ENCODE measurements at regions not wholly inside any gene's neighbourhood (a gene's known extent, or its start where the extent isn't known, plus 50 kb on each side); places are given as distances from the start of the nearest gene placed in this dataset.
A peak's percentile ranks its signal among the peaks of the same experiment; 100 is the strongest.

DNA sequence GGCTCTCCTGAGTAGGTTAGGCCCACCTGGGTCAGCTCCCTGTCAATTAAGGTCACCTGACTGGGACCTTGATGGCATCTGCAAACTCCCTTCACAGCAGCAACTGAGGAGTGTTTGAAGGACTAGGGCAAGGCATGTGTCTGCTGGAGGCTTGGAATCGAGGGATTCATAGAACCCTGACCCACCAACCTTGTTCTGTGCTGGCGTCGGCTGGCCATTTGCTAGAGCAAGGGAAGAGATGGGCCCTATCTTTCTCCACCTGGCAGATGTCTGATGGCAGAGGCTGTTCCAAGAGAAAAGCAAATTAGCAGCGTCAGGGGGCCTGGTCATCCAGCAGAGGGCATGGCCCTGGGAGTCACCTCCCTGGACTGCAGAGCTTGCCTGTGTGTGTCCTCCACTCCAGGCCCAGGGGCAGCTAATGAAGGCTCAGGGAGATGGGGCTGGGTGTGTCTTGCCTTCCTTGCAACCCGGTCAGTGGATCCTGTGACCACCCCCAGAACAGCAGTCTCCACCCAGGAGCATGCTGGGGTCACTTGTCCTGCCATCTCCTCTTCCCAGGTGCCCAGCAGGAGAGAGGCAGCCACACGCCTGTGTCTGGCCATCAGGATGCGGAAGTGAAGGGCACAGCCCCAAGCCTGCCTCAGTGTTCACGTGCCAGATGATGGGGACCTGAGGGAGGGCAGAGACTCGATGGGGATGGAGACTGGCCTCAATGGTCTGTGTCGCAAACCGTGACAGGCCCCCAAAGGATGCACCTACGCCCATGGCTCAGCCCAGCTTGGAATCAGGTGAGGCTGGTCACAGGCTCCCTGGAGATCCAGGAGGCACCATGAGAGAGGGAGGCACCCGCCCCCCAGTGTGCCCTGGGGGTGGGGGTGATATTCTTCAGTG lies 53.9 kb downstream of the BARX1 start:
- DNase-seq (ENCODE audit: low spot score) = peak; percentile 82

DNA sequence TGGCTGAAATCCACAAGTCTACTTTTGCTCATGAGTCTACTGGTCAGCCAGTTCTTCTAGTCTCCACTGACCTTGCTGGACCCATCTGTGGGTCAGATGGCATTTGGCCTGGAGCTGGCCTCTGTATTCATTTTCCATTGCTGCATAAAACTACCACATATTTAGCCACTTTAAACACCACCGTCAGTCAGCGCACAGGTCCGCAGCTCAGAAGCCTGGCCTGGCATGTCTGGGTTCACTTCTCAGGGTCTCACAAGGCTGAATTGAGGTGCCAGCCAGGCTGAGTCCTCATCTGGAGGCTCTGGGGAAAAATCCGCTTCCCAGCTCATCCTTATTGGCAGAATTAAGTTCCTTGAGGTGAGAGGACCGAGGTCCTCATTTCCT lies 54.7 kb downstream of the BARX1 start:
- no peak for DNase-seq (ENCODE audit: low spot score)

- DNase-seq (ENCODE audit: low spot score) = no peak
Measured at GRCh38 chr9:93899609-93900435, 55.3 kb downstream of the BARX1 start.

DNA sequence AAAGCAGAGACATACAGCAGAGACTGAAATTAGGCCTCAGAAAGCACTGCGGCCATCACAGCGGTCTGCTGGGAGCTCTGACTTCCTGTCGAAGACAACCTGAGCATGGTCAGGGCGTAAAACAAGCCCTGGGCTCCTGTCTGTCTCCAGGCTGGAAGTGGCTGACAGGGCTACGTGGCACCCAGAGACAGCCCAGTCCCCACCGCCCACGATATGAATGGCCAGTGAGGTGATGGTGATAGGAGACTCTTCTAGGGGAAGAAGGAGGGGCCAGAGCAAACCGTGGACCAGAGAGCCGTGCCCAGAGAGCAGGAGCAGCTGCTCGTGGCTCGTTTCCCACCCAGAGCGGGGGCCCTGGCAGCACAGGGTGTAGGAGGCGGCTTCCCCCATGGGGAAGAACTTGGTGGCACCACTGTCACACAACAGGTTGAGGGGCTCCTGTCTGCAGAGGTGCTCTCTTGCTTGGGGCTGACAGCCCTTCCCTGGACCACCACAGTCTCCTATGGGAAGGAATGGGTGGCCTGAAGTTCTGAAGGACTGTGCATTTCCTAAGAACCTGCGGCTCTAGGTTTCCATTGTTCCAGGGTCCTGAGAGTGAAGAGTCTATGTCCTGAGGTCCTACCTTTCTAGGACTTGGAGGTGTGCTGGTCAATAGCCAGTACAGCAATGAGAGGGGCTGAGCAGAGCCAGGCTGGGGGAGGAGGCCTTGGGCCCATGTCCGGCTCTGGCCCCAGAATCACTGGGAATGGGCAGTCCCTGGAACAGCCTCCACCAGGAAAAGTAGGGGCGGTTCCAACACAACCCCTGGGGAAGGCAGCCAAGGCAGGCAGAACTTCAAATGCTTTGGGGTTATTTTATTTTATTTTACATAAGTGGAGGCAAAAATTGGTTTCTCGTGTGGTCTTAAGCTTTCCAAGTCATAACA lies 56.4 kb downstream of the BARX1 start:
- no peak for DNase-seq (ENCODE audit: low spot score)

DNA sequence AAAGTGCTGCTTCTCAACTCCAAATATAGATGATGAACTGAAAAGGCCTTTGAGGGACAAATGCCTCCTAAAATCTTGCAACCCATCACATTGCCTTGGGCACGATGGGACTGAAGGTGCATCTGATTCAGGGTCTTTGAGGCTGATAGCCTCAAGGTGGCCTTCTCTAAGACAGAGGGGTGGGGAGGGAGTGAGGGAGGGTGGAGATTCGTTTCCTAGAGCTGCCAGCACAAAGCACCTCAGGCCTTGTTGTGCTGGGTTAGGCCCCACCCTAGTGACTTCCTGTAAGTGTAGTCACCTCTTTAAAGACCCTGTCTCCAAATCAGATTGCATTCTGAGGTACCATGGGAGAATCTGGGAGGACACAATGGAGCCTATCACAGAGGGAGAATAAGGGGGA lies 57.1 kb downstream of the BARX1 start:
- DNase-seq (ENCODE audit: low spot score) = no peak

GRCh38 chr9:93897075-93897970 lies 57.8 kb downstream of the BARX1 start:
- DNase-seq (ENCODE audit: low spot score) = no peak

DNA sequence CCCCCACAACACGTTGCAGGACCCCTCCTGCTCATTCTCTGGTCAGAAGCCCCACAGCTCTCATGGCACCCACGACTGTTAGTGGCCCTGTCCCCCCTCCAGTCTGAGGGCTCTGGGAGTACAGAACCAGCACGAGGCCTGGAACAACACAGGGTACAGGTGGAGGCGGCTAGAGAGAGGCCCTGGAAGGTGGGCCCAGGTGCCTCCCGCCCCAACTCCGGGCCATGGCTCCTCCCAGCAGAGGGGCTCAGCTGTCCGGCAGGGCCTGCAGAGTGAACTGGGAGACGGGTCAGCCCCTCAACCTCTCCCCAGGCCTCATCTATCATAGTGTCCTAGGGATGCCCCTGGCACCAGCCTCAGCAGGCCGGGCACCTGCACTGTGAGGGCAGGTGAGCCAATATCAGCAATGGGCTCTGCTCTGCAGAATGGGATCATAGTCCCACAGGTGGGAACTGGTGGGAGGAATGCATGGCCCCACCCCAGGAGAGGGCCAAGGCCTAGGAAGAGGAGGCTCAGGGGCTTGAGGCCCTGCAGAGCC lies 58.6 kb downstream of the BARX1 start:
- no peak for DNase-seq (ENCODE audit: low spot score)

DNA sequence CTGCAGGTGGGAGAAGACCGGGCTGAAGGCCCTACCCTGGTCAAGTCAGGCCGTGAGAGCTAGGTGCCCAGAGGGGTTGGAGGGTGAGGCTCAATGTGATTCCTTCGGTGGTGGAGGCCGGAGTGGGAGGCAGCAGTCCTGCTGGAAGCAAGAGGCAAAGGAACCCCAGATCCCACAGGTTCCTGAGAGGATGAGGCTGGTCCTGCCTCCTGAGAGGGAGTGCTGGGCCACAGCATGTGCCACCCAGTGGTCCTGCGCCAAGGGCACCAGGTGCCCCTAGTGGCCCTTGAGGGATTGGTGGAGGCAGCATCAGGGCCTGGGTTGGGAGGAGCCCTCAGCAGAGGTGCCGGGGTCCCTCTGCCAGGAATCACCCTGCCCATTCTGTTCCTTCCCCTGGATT lies 59.1 kb downstream of the BARX1 start:
- no peak for DNase-seq (ENCODE audit: low spot score)

GRCh38 chr9:93895535-93895934 lies 59.6 kb downstream of the BARX1 start:
- DNase-seq (ENCODE audit: low spot score) = no peak

- DNase-seq (ENCODE audit: low spot score) = no peak
Measured at GRCh38 chr9:93894691-93895079, 60.5 kb downstream of the BARX1 start.

DNA sequence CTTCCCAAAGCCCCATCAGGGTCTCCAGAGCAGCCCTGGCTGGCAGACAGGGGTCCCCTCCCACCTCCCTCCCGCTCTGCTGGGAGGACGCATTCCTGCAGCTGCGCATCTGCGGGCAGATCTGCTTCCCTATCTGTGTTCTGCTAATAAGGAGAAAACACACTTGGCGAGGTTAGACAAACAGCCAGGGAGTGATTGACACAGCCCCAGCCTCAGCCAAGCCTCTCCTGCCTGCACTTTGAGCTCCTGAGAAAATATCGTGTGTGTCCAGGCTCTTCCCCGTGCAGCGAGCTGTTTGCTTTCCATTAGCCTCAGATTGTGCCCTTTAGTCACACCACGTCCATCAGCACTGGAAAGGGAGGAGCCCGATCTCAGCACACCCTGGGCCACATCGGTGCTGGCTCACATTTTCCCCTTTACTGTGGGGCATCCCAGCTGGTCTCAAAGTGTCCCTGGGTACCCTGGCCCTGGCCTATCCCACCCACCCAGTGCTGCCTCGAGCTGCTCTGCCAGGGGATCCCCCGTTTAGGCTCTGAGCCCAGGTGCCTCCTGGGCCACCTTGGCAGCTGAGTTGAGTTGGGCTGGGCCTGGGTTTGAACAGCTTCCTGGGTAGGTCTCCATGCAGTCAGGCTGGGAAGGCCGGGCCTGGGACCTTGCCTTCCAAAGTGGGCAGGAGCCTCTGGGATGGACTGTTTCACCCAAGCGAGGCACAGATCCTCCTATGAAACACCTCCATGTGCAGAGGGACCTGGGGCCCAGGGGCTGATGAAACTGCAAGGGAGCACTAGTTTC lies 61.1 kb downstream of the BARX1 start:
- peak; percentile 79 for DNase-seq (ENCODE audit: low spot score)

DNA sequence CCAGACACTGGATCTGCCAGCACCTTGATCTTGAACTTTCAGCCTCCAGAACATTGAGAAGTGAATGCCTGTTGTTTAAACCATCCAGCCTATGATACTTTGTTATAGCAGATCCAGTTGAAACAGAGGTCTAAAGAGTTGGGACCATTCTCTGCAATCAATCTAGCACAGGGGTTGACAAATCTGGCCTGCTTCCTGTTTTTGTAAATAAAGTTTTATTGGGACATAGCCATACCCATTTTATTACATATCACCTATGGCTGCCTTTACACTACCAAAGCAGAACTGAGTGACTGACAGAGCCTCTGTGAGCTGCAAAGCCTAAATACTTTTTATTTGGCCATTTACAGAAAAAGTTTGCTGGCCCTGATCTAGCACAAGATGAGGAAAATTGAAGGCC lies 62.0 kb downstream of the BARX1 start:
- DNase-seq (ENCODE audit: low spot score) = no peak

DNA sequence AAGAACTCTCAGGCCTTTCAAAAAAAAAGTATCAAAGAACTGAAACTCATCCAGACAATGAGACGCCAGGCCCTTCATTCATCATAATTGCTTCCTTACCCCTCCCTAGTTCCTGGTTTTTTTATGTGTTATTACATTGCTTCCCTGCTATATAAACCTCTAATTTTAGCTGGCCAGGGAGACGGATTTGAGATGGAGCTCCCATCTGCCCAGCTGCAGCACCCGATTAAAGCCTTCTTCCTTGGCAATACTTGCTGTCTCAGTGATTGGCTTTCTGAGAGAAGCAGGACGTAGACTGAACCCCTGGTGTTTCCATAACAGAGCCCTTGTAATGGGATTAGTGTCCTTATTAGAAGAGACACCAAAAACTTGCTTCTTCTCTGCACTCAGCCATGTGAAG lies 62.4 kb downstream of the BARX1 start:
- DNase-seq (ENCODE audit: low spot score) = no peak

DNA sequence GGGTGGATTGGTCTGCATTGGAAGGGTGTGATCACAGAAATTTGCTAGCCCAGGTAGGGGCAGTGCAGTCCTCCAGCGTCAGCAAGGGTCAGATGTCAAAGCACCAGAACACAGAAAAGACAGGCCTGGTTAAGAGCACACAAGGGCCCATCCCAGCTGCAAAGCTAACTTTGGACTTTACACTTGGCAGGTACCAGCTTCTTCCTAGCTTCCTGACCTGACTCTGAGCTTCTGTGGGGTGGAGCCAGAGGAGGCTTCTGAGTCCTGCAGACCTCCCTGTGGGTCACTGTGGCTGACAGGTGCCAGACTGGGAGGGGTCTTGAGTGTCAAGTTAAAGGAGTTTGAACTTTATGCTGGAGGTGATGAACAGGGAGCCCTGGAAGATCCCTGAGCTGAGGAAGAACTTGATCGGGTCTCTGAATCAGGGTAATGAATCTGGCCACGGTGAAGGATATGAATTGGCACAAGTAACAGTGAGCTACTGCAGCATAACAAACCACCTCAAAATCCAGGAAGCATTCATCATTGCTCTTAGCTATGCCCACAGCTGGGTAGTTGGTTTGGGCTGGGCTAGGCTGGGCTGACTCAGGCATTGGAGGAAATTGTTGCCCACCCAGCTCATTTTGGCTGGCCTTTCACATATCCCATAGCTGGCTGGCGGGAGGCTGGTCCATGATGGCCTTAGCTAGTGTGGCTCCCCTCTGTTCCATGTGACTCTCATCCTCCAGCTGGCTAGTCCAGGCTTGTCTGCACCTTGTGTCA lies 63.4 kb downstream of the BARX1 start:
- peak; percentile 75 for DNase-seq (ENCODE audit: low spot score)

DNA sequence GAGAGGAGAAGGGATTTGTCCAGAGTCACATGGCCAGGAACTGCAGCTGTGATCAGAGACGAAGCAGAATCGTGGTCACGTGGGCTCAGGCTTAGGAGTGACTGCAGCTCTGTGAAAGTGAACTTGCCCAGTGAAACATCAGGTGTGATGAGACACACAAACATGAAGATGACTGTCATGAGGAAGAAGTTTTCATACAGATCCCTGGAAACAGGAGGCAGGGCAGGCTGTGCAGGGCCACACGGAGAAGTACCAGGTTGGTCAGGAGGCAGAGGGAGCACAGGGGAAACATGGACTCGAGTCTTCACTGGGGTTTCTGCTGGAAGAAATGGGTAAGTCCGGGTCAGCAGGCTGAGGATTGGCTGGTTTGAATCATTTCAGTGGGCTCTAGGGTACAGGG lies 64.1 kb downstream of the BARX1 start:
- DNase-seq (ENCODE audit: low spot score) = no peak

- DNase-seq (ENCODE audit: low spot score) = no peak
Measured at GRCh38 chr9:93890436-93890935, 64.7 kb downstream of the BARX1 start.

- DNase-seq (ENCODE audit: low spot score) = no peak
Measured at GRCh38 chr9:93886911-93887310, 68.2 kb downstream of the BARX1 start.

- no peak for DNase-seq (ENCODE audit: low spot score)
Measured at GRCh38 chr9:93884808-93885207, 70.3 kb downstream of the BARX1 start.

All from mesenteric fat pad (tissue), 1 donor.